GM21825 (cell line): ENCODE measurements at regions not wholly inside any gene's neighbourhood (a gene's known extent, or its start where the extent isn't known, plus 50 kb on each side); places are given as distances from the start of the nearest gene placed in this dataset.
"Not testable (repeated sequence)": the region's sequence is repeated elsewhere in the genome, so short reads cannot be mapped to it uniquely, and the experiment has no call there.

Experiments used
- ATAC-seq: cut with Tn5 transposase; IDR thresholded peaks from one replicate; pipeline ENCODE4 v1.9.1; 2021; ENCODE audit warnings: mild to moderate bottlenecking, moderate library complexity; ENCODE audit not compliant: unreplicated experiment

DNA sequence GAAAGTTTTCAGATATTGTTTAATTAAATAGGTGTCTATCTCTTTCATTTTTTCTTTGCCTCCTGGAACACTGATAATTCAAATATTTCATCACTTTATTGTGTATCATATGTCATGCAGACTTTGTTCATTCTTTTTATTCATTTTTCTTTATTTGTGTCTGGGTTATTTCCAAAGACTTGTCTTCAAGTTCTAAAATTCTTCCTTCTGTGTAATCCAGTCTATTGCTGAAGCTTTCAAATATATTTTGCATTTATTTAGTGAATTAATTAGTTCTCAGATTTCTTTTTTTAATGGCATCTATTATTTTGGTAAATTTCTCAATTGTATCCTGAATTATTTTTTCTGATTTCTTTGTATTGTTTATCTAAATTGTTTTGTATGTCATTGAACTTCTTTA lies 70.1 kb downstream of the ZNF330 start:
- no peak for ATAC-seq

DNA sequence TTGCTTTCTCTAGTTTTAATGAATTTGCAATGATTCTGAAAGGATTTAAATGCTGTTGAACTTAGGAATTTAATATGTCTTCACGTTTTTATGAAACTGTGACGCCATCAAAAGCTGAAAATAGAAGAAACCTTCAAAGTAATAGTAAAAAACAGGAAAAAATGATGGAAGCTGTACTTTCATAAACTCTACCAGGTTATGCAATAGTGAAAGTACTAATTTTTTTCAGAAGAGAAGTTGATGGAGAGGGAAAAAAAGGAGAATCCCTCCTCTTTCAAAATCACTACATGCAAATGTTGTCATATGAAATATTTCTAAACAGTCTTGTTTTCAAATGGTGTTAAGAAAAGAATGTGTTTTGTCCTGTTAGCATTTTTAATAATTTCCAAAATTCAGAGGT lies 73.6 kb downstream of the ZNF330 start:
- ATAC-seq, result no peak

DNA sequence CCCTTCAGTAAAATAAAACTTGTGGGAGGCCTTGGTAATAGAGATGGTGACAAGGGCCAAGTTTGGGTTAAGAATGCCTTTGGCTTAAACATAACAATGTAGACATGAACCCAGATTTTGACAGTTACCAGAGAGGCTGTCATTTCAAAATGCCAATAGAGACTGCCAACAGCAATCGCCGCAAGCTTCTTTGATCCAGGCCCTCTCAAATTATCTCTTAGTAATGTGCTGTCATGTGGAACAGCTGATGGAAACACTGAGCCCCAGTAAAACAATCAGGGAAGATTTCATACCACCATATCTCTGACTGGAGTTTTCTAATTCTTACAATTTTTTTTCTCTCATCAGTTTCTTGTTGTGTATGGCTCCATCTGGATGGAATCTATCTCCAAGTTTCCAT lies 80.5 kb downstream of the ZNF330 start:
- no peak for ATAC-seq

DNA sequence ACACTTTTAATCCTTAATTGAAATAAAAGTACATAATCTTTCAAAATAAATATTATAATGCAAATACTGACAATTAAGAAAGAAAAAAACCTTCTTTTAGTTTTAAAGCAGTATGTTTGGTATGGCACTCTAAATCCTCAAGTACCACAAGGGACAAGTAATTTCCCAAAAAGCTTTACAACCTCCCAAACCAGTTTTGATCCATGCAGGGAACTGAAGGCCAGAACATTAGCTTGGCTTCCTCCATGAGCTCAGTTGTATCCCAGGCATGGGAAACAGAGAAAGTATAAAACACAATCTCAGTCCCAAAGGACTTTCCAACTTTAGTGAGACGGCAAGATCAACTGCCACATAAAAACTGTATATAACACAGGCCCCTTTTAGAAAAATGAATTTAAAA lies 82.2 kb downstream of the ZNF330 start:
- ATAC-seq, result no peak

DNA sequence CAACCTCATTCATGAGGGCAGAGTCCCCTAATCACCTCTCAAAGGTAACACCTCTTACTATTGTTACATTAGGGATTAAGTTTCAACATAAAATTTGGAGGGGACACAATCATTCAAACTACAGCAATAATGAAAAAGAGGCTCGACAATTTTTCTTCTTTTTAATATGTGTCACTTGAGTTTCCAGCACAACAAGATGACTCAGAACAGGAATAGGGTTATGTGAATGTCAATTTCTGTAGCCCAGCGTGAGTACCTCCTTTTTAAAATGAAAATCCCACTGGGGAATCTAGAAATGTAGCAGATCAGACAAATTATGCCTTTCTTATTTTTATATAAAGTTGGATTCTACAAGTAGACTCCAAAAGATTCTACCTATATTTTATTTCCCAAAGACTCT lies 83.7 kb downstream of the ZNF330 start:
- ATAC-seq, result no peak

DNA sequence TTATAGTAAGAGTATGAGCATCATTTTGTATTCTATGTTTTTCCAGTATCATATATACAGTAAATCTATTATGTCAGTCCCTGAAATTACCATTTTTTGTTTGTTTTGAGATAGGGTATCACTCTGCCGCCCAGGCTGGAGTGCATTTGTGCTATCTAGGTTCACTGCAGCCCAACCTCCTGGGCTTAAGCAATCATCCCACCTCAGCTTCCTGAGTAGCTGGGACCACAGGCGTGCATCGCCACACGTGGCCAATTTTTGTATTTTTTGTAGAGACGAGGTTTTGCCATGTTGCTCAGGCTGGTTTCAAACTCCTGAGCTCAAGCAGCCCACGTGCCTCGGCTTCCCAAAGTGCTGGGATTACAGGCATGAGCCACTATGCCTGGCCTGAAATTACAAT lies 85.6 kb downstream of the ZNF330 start:
- no peak for ATAC-seq

DNA sequence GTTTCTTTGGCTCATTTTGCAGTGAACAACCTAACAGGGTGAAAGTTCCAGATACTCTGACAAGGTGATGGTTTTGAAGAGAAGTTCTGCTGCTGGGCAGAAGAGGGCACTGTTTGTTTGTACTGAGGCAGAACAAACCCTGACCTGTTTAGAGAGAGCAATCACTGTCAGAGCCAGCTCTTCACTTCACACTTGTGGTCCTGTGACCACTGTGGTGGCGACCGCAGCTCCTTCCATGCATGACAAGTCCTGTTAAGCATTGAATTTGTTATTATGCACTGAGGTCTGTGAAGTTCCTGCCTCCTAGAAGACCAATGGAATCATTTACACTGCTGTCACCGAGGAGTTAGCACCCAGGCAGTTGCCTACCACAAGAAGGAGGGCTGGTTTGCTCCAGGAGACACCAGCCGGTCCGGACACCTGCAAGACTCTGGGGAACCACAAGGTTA lies 86.6 kb downstream of the ZNF330 start:
- peak; percentile 99 for ATAC-seq

DNA sequence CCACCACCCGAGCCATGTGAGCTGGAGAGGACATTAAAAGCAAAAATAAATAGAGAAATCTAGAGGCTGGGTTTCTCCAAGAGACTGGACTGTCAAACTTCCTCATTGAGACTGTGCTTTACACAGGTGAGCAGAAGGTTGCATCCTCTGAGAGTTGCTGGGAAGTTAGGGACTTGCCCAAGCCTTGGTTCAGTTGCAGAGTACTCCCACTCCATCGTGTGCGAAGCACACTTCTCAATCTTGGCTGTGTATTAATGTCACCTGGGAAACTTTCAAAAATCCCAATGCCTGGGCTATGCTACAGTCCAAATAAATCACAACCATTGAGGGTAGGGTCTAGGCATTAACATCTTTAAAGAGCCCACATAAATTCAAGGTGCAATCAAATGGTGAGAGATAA lies 89.2 kb downstream of the ZNF330 start:
- ATAC-seq, result peak; percentile 31

DNA sequence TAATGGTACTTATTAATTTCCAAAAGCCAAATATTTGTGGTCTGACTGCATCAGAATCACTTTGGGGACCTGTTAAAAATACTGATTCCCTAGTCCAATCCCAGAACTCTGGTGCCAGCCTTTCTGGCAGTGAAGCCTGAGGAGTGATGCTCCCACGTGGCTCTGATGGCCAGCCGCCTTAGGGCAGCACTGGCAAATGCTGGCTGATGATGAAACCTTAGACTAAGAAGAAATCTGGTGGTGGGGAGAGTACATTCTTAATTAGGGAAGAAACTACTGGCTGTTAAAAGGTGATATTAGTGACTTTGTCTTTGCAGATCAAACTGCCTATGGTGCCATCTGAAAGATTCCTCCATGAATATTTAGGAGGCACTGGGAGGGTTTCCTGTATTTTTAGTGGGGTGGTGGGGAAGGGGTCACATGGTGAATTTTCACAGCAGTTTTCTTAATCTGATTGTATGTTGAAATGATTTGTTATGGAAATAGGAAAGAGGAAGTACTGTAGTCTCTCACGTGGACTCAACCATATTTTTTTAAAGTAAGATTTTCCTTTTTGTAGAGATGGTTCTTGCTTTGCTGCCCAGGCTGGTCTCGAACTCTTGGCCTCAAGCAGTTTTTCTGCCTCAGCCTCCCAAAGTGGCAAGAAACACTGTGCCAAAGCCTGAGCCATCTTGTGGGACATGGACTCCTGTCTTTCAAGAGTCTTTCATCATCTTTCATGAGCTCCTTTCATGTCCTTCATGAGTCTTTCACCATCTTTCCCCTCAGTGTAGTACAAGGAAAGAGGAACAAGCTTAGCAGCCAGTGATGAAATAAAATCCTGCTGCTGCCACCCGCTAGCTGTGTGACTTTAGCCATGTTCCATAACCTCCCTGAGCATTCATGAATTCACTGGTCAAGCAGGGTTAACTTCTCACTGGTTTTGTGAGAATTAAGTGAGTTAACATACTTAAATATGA lies 90.8 kb downstream of the ZNF330 start:
- ATAC-seq, result no peak

DNA sequence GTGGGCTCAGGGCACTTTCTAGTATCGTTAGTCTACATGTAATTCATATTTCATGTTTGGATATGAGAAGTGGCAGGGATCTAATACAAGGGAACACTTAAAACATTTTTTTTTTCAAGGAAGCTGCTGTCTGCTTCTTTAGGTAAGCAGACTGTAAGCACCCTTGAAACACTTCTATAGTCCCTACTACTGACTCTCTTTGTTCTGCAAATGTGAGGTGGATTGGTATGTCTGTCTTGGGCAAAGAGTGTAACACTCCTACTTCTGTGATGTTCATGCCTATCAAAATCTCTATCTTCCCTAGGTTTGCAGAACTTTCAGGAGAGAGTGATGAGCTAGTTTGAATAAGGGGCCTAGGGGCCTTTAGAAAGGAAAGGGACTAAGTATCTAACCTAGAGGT lies 93.9 kb downstream of the ZNF330 start:
- no peak for ATAC-seq

DNA sequence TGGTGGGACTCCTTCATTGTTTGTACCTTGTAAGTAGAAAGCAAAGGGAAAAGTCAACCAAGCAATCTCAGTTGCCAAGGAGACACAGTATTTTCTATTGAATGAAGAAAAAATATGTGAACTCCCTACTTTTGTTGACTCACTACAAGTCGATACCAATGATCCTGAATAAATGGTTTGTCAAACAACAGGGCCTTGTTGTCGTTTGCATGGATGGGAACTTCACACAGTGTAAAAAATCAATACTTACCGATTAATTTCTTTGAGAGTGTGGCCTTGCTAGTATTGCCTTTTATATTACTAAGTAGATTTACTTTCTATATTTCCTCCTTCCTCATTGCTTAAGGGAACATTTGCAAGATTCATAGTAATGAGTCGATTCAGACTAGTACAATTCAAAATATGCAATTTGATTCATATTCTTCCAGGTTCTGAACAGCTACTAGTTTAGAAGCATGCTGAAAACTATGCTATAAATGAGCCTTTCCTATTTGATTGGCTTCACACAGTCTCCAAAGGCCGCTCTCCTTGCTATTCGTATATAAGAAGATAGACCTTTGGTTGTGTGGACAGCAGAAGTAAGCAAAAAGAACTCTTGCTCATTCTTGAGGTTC lies 108.0 kb downstream of the ZNF330 start:
- ATAC-seq, result no peak

DNA sequence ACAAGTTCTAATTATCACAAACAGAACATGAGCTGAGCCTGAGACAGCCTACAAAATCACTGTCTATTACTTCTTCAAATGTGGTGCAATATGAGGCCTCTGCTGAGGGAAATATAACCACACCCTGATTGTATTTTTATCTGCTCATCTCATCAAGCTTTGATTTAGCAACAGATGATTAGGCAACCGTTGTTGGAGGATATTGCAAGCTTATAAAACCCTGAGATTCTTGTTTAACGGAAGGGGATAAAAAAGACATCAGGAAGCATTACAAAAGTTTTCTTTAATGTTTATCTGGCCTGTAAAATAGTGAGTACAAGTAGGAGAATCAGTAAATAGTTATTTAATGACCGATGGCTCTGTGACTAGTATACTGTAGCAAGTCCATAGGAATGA lies 108.5 kb downstream of the ZNF330 start:
- no peak for ATAC-seq

DNA sequence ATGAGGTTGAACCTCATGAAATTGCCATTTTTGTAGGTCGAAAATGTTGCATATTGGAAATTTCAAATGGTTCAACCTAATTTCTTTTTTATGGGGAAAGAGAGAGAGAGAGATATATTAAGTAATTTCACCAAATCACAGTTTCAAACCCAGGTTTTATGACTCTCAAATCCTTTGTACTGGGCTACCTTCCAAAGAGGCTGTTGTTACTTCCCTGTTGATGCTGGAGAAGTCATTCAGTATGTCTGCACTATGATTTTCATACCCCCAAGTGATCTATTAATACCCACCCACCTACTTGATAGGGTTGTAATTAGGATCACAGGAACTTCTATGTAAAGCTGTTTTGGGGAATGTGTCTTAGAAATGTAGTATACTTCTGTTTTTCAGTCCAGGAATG lies 109.9 kb downstream of the ZNF330 start:
- ATAC-seq, result no peak

DNA sequence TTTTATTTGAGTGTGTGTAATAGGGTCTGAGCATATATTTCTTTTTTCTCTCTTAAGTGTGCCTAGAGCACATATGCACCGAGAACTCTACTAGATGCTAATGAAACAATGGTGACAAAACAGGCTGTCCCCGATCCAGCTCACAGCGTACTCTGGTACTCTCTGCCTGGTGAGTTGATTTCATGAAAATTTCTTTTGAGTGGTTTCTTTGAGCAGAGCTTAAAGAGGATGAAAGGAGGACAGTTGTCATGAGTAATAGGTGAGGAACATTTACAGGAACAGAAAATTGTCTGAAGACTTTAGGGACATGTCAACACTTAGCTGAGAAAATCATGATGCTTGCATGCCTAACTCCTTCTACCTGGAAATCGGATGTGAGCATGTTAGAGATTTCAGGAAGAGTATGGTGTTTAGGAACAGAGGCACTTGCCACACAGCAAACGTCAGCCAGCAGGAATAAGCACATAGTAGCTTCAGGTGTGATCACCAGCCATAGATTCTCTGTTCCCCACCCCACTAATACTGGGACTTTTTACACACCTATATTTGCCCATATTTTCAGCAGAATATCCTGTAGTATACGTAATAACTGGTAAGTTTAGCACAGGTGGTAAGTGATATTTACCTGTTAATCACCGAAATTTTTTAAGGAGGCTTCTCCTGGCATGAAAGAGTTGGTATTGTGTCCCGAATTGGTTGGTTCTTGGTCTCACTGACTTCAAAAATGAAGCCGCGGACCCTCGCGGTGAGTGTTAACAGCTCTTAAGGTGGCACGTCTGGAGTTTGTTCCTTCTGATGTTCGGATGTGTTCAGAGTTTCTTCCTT lies 111.1 kb downstream of the ZNF330 start:
- ATAC-seq, result no peak

DNA sequence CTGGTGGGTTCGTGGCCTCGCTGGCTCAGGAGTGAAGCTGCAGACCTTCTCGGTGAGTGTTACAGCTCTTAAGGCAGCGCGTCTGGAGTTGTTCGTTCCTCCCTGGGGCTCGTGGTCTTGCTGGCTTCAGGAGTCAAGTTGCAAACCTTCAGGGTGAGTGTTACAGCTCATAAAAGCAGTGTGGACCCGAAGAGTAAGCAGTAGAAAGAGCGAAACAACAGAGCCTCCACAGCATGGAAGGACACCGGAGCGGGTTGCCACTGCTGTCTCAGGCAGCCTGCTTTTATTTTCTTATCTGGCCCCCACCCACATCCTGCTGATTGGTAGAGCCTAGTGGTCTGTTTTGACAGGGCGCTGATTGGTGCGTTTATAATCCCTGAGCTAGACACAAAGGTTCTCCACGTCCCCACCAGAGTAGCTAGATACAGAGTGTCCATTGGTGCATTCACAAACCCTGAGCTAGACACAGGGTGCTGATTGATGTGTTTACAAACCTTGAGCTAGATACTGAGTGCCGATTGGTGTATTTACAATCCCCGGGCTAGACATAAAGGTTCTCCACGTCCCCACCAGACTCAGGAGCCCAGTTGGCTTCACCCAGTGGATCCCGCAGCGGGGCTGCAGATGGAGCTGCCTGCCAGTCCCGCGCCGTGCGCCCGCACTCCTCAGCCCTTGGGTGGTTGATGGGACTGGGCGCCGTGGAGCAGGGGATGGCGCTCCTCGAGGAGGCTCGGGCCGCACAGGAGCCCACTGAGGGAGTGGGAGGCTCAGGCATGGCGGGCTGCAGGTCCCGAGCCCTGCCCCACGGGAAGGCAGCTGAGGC lies 111.9 kb downstream of the ZNF330 start:
- not testable (repeated sequence) for ATAC-seq

DNA sequence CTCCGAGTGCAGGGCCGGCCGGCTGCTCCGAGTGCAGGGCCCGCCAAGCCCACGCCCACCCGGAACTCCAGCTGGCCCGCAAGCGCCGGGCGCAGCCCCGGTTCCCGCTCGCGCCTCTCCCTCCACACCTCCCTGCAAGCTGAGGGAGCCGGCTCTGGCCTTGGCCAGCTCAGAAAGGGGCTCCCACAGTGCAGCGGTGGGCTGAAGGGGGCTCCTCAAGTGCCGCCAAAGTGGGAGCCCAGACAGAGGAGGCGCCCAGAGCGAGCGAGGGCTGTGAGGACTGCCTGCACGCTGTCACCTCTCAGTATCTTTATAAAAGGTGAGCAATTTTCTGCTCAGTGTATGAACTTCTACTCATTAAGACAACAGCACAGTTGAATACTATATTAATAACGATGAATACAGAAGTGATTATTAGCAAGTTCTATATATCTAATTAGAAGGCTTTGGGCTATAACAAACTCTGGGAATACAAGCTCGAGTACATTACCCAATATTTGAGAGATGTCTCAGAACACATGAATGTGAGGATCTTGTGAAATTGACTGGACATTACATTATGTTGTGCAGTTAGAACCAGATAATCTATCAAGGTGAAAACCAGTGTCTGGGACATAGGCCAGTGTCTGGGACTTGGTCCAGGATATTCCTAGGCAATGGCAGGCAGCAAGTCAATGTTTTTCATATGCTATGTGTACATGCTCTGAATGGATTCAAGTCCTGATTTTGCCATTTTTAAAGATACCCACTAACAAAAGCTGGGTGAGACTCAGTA lies 112.9 kb downstream of the ZNF330 start:
- ATAC-seq, result not testable (repeated sequence)

DNA sequence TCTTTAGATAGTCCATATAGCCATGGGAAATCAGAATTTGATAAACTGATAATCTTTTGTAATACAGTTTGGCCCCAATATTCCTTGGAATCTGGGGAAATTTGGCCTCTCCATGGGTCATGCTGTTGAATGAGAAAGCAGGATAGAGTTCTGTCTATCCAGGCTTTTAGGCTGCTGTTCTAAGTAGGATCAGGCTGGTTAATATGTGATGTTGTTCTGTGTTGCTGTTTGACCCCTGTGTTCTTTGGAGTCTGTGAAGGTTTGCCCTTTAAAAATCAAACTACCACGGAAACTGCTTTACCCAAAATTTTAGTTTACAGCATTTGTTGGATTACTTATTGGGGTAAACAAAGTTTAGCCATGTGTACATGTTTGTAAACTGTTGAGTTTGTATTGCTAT lies 114.5 kb downstream of the ZNF330 start:
- ATAC-seq, result no peak

DNA sequence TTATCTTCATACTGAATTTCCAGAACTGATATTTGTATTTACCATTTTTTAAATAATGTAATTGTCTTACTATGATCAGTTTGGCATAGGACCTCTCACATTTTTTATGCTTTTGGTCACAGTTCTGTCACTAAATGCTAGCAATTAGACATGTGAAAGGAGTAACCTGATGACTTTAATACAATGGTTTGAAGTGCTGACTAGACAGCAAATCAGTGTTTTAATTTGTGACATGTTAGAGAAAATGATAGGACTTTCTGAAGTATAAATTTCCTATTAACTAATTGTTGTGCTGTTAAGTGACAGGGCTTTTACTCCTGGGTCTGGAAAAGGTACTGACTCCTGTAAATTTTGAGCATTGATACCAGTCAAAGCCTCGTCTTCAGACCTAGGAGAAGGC lies 117.5 kb downstream of the ZNF330 start:
- ATAC-seq, result no peak

DNA sequence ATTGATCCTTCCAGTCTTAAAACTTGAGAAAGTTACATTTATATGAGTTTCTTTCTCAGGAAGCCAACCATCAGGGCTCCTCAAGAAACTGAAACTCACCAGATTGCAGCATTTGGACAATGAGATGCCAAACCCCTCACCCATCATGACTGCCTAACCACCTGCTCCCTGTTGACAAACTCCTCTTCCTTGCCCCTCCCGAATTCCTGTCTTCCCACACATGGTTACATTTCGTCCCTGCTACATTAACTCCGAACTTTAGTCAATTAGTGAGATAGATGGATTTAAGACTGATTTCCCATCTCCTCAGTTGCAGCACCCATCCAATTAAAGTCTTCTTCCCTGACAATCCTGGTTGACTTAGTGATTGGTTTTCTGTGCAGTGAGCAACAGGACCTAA lies 118.7 kb downstream of the ZNF330 start:
- no peak for ATAC-seq

DNA sequence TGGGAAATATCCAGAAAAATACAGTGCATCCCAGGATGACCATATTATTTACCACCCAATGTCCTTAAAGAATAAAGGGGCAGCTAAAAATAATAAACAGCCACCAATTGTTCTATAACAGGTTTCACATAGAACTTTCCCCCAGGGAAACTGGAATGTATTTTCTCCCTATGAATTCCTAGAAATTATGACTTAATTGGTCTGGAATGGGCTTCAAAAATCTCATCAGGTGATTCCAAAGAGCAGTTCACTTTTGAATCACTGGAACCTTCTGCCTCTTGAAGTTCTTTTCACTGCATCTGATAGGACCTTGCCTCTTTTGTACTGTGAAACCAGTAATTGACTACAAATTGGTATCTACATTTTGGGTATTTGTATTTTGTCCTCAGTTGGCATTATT lies 119.3 kb downstream of the ZNF330 start:
- ATAC-seq, result no peak
